PC-9 (cell line): ENCODE measurements at regions not wholly inside any gene's neighbourhood (a gene's known extent, or its start where the extent isn't known, plus 50 kb on each side); places are given as distances from the start of the nearest gene placed in this dataset.

Experiments used
- BruUV-seq: library from RNA; stranded (reverse); fragments of 400-500 nt; replicated peaks from 2 replicates; lab custom pipeline; 2021; lab: Mats Ljungman, UMichigan
- CTCF ChIA-PET: fragments of 300-600 bp; sonication (Branson Sonifier 250); formaldehyde crosslinking; loops from one replicate; lab custom pipeline; 2022; ENCODE audit warnings: antibody characterized with exemption; lab: Charles Lee
- POLR2A ChIA-PET: fragments of 300-600 bp; sonication (Branson Sonifier 250); formaldehyde crosslinking; loops from one replicate; lab custom pipeline; 2022; ENCODE audit warnings: antibody characterized with exemption; ENCODE audit not compliant: unreplicated experiment; lab: Charles Lee
- DNase-seq, 2 experiments: peaks; one replicate each; pipeline versions ENCODE4 v3.0.0 to v3.0.0-alpha.2; 2015 to 2022; ENCODE audit warnings: mixed read lengths in 1 of 2
- H2AFZ ChIP-seq: fragments of 200-600 bp; sonication (generic); 2 replicates; pipeline ENCODE4 v1.8.1; 2017; ENCODE audit warnings: antibody characterized with exemption
- H3F3A ChIP-seq: fragments of 200-600 bp; sonication (generic); 2 replicates; pipeline ENCODE4 v1.8.1; 2017; ENCODE audit warnings: antibody characterized with exemption, mild to moderate bottlenecking, low read depth; ENCODE audit not compliant: insufficient read depth
- H3K27ac ChIP-seq: fragments of 200-600 bp; sonication (generic); 2 replicates; pipeline ENCODE4 v1.6.1; 2016; ENCODE audit warnings: mixed run types
- H3K27me3 ChIP-seq: fragments of 200-600 bp; sonication (generic); 2 replicates; pipeline ENCODE4 v1.6.1; 2016; ENCODE audit warnings: low read depth, mixed run types; ENCODE audit not compliant: insufficient read depth
- H3K36me3 ChIP-seq: fragments of 200-600 bp; sonication (generic); 2 replicates; pipeline ENCODE4 v1.6.1; 2016; ENCODE audit warnings: low read depth, mixed run types
- H3K4me1 ChIP-seq: fragments of 200-600 bp; sonication (generic); replicated peaks from 2 replicates; pipeline ENCODE4 v1.6.1; 2016; ENCODE audit warnings: mixed run types; ENCODE audit not compliant: insufficient read depth
- H3K4me2 ChIP-seq: fragments of 200-600 bp; sonication (generic); 2 replicates; pipeline ENCODE4 v1.6.1; 2017; ENCODE audit warnings: mixed run types
- H3K4me3 ChIP-seq: fragments of 200-600 bp; sonication (generic); 2 replicates; pipeline ENCODE4 v1.6.1; 2016; ENCODE audit warnings: mixed run types
- H3K79me2 ChIP-seq: fragments of 200-600 bp; sonication (generic); 2 replicates; pipeline ENCODE4 v1.6.1; 2017; ENCODE audit warnings: low read depth, mixed run types
- H3K9me2 ChIP-seq: fragments of 200-600 bp; sonication (generic); 2 replicates; pipeline ENCODE4 v1.8.1; 2017; ENCODE audit warnings: mild to moderate bottlenecking; ENCODE audit not compliant: insufficient read depth
- H3K9me3 ChIP-seq: fragments of 200-600 bp; sonication (generic); 2 replicates; pipeline ENCODE4 v1.8.1; 2016; ENCODE audit warnings: low read depth; ENCODE audit not compliant: insufficient read depth
- H4K20me1 ChIP-seq: fragments of 200-600 bp; sonication (generic); 2 replicates; pipeline ENCODE4 v1.8.1; 2017; ENCODE audit not compliant: insufficient read depth
- EZH2 ChIP-seq: fragments of 200-600 bp; sonication (generic); IDR thresholded peaks from 2 replicates; pipeline ENCODE4 v1.8.0; 2017; ENCODE audit warnings: antibody characterized with exemption, low read depth
- intact Hi-C: fragments of 100-400 bp; cut with micrococcal nuclease; formaldehyde crosslinking; loops from one replicate; pipeline ENCODE4 v1.10.0; 2022; ENCODE audit not compliant: unreplicated experiment
- TF ChIP-seq, protein P1 (sequence below): fragments of 200-600 bp; sonication (generic); conservative IDR thresholded peaks from 2 replicates; pipeline ENCODE4 v1.6.1; 2017; ENCODE audit warnings: mixed run types, antibody characterized with exemption, mild to moderate bottlenecking, moderate library complexity

DNA sequence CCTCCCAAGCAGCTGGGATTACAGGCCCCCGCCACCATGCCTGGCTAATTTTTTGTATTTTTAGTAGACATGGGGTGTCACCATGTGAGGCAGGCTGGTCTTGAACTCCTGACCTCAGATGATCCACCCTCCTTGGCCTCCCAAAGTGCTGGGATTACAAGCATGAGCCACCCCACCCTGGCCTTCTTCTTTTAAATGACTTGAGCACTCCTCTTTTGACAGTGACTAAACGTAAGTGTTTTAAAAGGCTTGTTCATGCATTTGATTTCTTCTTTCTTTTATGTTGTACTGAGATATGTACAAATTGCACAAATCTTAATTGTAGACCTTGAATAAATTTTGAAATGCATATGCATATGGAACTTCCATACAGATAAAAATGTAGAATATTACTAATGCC, 337.9 kb downstream of the CETN3 start:
- ChIA-PET CTCF (no interaction called here), POLR2A (no interaction called here)
- intact Hi-C loops: no loop called here
- Histone ChIP-seq H3K4me1 (no peaks in the 10 kb centered on the region), H3K4me3 (no peak overlapping the region), H3K4me2 (no peak overlapping the region), H3K79me2 (no peaks in the 10 kb centered on the region), H3K27me3 (no peaks in the 10 kb centered on the region), H3K36me3 (no peaks in the 10 kb centered on the region), H3K9me3 (no peaks in the 10 kb centered on the region), H3K9me2 (no peaks in the 10 kb centered on the region), H4K20me1 (no peaks in the 10 kb centered on the region), H2AFZ (no peak overlapping the region), H3F3A (no peaks in the 10 kb centered on the region), H3K27ac (no peak overlapping the region)
- no peak for TF ChIP-seq EZH2
- TF ChIP-seq, protein P1, sequence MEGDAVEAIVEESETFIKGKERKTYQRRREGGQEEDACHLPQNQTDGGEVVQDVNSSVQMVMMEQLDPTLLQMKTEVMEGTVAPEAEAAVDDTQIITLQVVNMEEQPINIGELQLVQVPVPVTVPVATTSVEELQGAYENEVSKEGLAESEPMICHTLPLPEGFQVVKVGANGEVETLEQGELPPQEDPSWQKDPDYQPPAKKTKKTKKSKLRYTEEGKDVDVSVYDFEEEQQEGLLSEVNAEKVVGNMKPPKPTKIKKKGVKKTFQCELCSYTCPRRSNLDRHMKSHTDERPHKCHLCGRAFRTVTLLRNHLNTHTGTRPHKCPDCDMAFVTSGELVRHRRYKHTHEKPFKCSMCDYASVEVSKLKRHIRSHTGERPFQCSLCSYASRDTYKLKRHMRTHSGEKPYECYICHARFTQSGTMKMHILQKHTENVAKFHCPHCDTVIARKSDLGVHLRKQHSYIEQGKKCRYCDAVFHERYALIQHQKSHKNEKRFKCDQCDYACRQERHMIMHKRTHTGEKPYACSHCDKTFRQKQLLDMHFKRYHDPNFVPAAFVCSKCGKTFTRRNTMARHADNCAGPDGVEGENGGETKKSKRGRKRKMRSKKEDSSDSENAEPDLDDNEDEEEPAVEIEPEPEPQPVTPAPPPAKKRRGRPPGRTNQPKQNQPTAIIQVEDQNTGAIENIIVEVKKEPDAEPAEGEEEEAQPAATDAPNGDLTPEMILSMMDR: no peak
- DNase-seq: no peak
- BruUV-seq: no TSS peak

DNA sequence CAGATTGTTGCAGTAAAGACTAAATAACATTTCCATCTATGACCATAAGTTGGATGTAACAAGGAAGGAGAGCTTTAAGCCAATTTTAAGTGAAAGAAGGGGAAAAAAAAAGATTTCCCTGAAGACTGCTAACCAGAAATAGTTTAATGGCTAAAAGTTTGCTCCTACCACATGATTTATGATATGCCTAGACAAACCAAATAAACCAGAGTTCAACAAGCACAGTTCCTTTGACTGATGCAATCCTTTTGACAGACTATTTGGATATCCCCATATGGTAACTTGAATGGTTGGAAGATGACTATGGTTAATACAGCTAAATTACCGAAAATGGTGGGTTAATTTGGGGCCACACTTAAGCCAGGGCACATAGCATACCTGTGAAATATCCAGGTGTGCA, 338.5 kb downstream of the CETN3 start:
- POLR2A ChIA-PET: no interaction called here

DNA sequence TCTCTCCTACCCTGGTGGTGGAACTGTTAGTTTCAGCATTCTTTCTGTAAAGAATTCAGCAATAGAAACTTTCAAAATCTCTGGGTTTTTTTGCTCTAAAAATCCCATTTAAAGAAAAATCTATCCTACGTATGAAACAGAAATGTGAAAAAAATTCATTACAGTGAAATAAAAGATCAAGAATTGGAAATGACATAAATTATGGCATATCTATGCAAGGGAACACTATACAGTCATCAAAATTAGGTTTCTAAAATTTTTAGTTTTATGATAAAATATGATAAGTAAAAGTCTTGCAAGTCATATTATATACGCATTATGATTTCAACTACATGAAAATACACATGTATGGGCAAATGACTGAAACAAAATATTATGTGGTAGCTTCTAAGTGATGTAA, 342.6 kb downstream of the CETN3 start:
- no peaks in the 10 kb centered on the region for H3K9me2 ChIP-seq
- POLR2A ChIA-PET: no interaction called here
- H3K4me3 ChIP-seq: no peak overlapping the region
- no TSS peak for BruUV-seq
- H3K79me2 ChIP-seq: no peaks in the 10 kb centered on the region
- no peaks in the 10 kb centered on the region for H3K4me1 ChIP-seq
- CTCF ChIA-PET: no interaction called here
- TF ChIP-seq EZH2: no peak
- TF ChIP-seq, protein P1: no peak
- no peaks in the 10 kb centered on the region for H3K9me3 ChIP-seq
- H3K27me3 ChIP-seq: no peaks in the 10 kb centered on the region
- H3K27ac ChIP-seq: no peak overlapping the region
- H3K36me3 ChIP-seq: no peaks in the 10 kb centered on the region
- no peak for DNase-seq
- H4K20me1 ChIP-seq: no peaks in the 10 kb centered on the region
- no peak overlapping the region for H3K4me2 ChIP-seq
- no peaks in the 10 kb centered on the region for H3F3A ChIP-seq
- no peak overlapping the region for H2AFZ ChIP-seq
- intact Hi-C loops: no loop called here

More for the DNA sequence above, 338.5 kb downstream of the CETN3 start:
- CTCF ChIA-PET: no interaction called here
- no peak overlapping the region for H3K27ac ChIP-seq
- no peak overlapping the region for H3K4me3 ChIP-seq
- no peaks in the 10 kb centered on the region for H3K9me3 ChIP-seq
- no peaks in the 10 kb centered on the region for H3K27me3 ChIP-seq
- DNase-seq: no peak
- H3K4me1 ChIP-seq: no peaks in the 10 kb centered on the region
- intact Hi-C loops: no loop called here
- no peaks in the 10 kb centered on the region for H3K79me2 ChIP-seq
- H3F3A ChIP-seq: no peaks in the 10 kb centered on the region
- no peaks in the 10 kb centered on the region for H3K36me3 ChIP-seq
- no peak for TF ChIP-seq EZH2
- TF ChIP-seq, protein P1: no peak
- H4K20me1 ChIP-seq: no peaks in the 10 kb centered on the region
- H3K9me2 ChIP-seq: no peaks in the 10 kb centered on the region
- no peak overlapping the region for H3K4me2 ChIP-seq
- H2AFZ ChIP-seq: no peak overlapping the region
- BruUV-seq: no TSS peak
